ENCODE measurements at regions not wholly inside any gene's neighbourhood (a gene's known extent, or its start where the extent isn't known, plus 50 kb on each side); places are given as distances from the start of the nearest gene placed in this dataset.
"Not testable (repeated sequence)": the region's sequence is repeated elsewhere in the genome, so short reads cannot be mapped to it uniquely, and the experiment has no call there.

DNA sequence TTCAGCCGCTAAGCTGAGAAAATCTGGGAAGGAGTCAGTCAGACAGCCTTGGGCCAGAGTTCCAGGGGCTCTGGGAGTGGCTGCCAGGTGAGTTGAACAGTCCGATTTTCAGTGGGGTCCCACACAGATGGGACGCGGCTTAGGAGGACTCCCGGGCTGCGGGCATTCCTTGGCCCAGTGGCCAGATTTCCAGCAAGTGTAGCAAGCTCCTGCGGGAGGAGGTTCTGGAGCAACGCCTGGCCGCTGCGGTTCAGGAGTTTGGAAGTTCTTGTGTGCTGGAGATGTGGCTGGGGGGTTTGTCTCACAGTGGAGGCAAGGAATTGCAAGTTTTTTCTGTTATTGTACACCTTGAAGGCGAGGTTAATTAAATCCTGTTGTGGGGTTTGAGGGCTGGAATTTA lies 1020.1 kb upstream of the MANEA start:
- TF ChIP-seq, protein P1, sequence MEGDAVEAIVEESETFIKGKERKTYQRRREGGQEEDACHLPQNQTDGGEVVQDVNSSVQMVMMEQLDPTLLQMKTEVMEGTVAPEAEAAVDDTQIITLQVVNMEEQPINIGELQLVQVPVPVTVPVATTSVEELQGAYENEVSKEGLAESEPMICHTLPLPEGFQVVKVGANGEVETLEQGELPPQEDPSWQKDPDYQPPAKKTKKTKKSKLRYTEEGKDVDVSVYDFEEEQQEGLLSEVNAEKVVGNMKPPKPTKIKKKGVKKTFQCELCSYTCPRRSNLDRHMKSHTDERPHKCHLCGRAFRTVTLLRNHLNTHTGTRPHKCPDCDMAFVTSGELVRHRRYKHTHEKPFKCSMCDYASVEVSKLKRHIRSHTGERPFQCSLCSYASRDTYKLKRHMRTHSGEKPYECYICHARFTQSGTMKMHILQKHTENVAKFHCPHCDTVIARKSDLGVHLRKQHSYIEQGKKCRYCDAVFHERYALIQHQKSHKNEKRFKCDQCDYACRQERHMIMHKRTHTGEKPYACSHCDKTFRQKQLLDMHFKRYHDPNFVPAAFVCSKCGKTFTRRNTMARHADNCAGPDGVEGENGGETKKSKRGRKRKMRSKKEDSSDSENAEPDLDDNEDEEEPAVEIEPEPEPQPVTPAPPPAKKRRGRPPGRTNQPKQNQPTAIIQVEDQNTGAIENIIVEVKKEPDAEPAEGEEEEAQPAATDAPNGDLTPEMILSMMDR (IDR thresholded peaks at IDR 0.05): not testable (repeated sequence)
- not testable (repeated sequence) for TF ChIP-seq POLR2A (IDR thresholded peaks at IDR 0.05)

Data from adrenal gland (tissue), 5 donors.